Body of pancreas (tissue), 4 donors: ENCODE measurements at regions not wholly inside any gene's neighbourhood (a gene's known extent, or its start where the extent isn't known, plus 50 kb on each side); places are given as distances from the start of the nearest gene placed in this dataset.

ENCODE experiments used
- POLR2A ChIP-seq, 3 donors: fragments of 450-650 bp; IDR thresholded peaks; one replicate each; pipeline ENCODE4 v1.6.1; 2016; ENCODE audit warnings: antibody characterized with exemption in 3 of 3, mild to moderate bottlenecking in 2 of 3
- TF ChIP-seq, protein P1 (sequence below), 7 experiments: fragments of 450-650 bp in 4 of 7; fragments of 200-600 bp in 3 of 7; sonication (generic) in 3 of 7; IDR thresholded peaks; one replicate each; pipeline ENCODE4 v1.5.1; 2016 to 2019; ENCODE audit warnings: antibody characterized with exemption in 7 of 7

DNA sequence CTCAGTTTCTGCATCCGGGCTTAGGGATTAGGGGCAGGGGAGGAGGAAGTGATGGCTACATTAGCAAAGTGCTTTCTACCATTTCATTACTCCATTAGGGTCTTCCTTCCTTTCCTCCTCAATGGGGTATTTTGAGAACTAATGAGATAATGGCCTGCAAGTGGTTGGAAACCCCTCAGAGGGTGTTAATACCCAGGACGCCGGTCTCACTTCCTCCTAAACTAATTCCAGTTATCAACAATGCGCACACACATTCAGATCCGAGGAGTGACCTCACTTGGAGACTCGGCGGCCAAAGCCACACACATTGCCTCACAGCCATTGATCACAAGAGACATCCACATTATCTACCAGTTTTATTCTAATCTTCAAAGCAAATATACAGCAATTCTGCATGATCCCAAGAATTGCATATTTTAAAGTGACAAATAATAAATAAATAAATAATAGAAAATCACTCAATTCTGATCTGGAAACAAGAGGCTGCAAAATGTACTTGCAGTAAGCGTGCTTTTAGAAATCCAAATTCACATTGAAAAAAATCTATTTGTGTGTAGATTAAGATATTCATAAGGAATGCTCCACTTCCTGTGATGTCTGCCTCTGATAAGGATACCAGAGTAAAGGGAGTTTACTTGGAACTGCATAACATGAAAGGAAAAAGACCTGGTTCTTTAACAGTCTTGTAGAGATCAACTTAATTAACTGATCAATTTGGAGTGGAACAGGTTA is 329.1 kb downstream of the FBXW7 start:
- TF ChIP-seq, protein P1, sequence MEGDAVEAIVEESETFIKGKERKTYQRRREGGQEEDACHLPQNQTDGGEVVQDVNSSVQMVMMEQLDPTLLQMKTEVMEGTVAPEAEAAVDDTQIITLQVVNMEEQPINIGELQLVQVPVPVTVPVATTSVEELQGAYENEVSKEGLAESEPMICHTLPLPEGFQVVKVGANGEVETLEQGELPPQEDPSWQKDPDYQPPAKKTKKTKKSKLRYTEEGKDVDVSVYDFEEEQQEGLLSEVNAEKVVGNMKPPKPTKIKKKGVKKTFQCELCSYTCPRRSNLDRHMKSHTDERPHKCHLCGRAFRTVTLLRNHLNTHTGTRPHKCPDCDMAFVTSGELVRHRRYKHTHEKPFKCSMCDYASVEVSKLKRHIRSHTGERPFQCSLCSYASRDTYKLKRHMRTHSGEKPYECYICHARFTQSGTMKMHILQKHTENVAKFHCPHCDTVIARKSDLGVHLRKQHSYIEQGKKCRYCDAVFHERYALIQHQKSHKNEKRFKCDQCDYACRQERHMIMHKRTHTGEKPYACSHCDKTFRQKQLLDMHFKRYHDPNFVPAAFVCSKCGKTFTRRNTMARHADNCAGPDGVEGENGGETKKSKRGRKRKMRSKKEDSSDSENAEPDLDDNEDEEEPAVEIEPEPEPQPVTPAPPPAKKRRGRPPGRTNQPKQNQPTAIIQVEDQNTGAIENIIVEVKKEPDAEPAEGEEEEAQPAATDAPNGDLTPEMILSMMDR (IDR thresholded peaks at IDR 0.05) = no peak
- TF ChIP-seq POLR2A (IDR thresholded peaks at IDR 0.05) = no peak
